Hematopoietic multipotent progenitor cell treated with erythropoietin and hydrocortisone succinate and interleukin-3 and kit ligand, for 15 days (in vitro differentiated cells): ENCODE measurements at regions not wholly inside any gene's neighbourhood (a gene's known extent, or its start where the extent isn't known, plus 50 kb on each side); places are given as distances from the start of the nearest gene placed in this dataset.

ENCODE experiments used
- DNase-seq: peaks from one replicate; pipeline ENCODE4 v3.0.0-alpha.2; 2015; ENCODE audit warnings: low spot score

GRCh38 chr5:3888310-3888709 lies 292.7 kb downstream of the IRX1 start:
- no peak for DNase-seq

GRCh38 chr5:3889412-3890142 lies 293.9 kb downstream of the IRX1 start:
- DNase-seq: no peak

- DNase-seq: no peak
Observed at GRCh38 chr5:3891113-3891512, 295.5 kb downstream of the IRX1 start.

GRCh38 chr5:3893527-3893926 lies 297.9 kb downstream of the IRX1 start:
- no peak for DNase-seq

- no peak for DNase-seq
Observed at GRCh38 chr5:3893975-3894374, 298.3 kb downstream of the IRX1 start.

- DNase-seq: no peak
Observed at GRCh38 chr5:3896098-3896497, 300.5 kb downstream of the IRX1 start.

- DNase-seq: no peak
Observed at GRCh38 chr5:3899093-3899492, 303.5 kb downstream of the IRX1 start.

GRCh38 chr5:3904584-3904983 lies 309.0 kb downstream of the IRX1 start:
- DNase-seq: no peak

GRCh38 chr5:3905031-3905430 lies 309.4 kb downstream of the IRX1 start:
- no peak for DNase-seq

GRCh38 chr5:3905521-3905920 lies 309.9 kb downstream of the IRX1 start:
- DNase-seq: no peak

GRCh38 chr5:3911111-3911510 lies 315.5 kb downstream of the IRX1 start:
- DNase-seq: no peak

GRCh38 chr5:3911773-3912172 lies 316.1 kb downstream of the IRX1 start:
- no peak for DNase-seq

GRCh38 chr5:3912790-3913189 lies 317.2 kb downstream of the IRX1 start:
- no peak for DNase-seq

GRCh38 chr5:3913279-3913678 lies 317.6 kb downstream of the IRX1 start:
- DNase-seq: no peak

- no peak for DNase-seq
Observed at GRCh38 chr5:3925022-3925421, 329.4 kb downstream of the IRX1 start.

GRCh38 chr5:3925935-3926334 lies 330.3 kb downstream of the IRX1 start:
- no peak for DNase-seq

- no peak for DNase-seq
Observed at GRCh38 chr5:3929799-3930198, 334.2 kb downstream of the IRX1 start.

- no peak for DNase-seq
Observed at GRCh38 chr5:3931976-3932375, 336.3 kb downstream of the IRX1 start.

GRCh38 chr5:3933536-3933935 lies 337.9 kb downstream of the IRX1 start:
- no peak for DNase-seq

GRCh38 chr5:3933966-3934365 lies 338.3 kb downstream of the IRX1 start:
- no peak for DNase-seq

GRCh38 chr5:3943859-3944258 lies 348.2 kb downstream of the IRX1 start:
- DNase-seq: no peak

GRCh38 chr5:3944930-3945329 lies 349.3 kb downstream of the IRX1 start:
- DNase-seq: no peak

GRCh38 chr5:3948838-3949237 lies 353.2 kb downstream of the IRX1 start:
- DNase-seq: no peak

- DNase-seq: no peak
Observed at GRCh38 chr5:3954199-3954598, 358.6 kb downstream of the IRX1 start.

- DNase-seq: no peak
Observed at GRCh38 chr5:3954633-3955032, 359.0 kb downstream of the IRX1 start.
